ENCODE measurements at regions not wholly inside any gene's neighbourhood (a gene's known extent, or its start where the extent isn't known, plus 50 kb on each side); places are given as distances from the start of the nearest gene placed in this dataset.

GRCh38 chr12:115201966-115202365 is 518.0 kb upstream of the TBX3 start:
- no peak for TF ChIP-seq JUND (IDR thresholded peaks at IDR 0.05; ENCODE audit: low read depth)
- peak in 1 of 2 experiments; percentile 9 for DNase-seq (ENCODE audit: low read depth in 1 of 2, low spot score in 1 of 2)
- in situ Hi-C loops (cut with HindIII; ENCODE audit: low pct_unique_long_range_greater_than_20kb, low sequenced_read_pairs): no loop called here

DNA sequence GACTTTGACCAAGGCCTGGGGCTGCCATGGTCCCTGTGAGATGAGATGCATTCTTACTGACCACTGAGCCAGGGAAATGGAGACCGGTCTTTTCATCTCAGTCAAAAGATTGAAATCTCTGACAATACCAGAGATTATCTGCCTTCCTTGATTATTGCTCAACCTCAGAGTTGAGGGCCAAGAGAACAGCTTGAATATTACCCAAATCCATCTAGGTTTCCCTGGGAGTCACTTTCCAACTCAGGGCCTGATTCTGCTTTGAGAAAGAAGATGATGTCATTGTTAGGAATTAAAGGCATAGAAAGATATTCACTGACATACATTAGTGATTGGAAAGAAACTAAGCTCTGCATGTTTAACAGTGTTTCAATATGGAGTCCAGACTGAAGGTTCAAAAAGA is 515.9 kb upstream of the TBX3 start:
- DNase-seq (ENCODE audit: low read depth in 1 of 2, low spot score in 1 of 2): no peak
- TF ChIP-seq JUND (IDR thresholded peaks at IDR 0.05; ENCODE audit: low read depth): no peak
- in situ Hi-C loops (cut with HindIII; ENCODE audit: low pct_unique_long_range_greater_than_20kb, low sequenced_read_pairs): no loop called here

GRCh38 chr12:115194857-115195256 is 510.9 kb upstream of the TBX3 start:
- in situ Hi-C loops (cut with HindIII; ENCODE audit: low pct_unique_long_range_greater_than_20kb, low sequenced_read_pairs): no loop called here
- TF ChIP-seq JUND (IDR thresholded peaks at IDR 0.05; ENCODE audit: low read depth): no peak
- DNase-seq (ENCODE audit: low read depth in 1 of 2, low spot score in 1 of 2): no peak

DNA sequence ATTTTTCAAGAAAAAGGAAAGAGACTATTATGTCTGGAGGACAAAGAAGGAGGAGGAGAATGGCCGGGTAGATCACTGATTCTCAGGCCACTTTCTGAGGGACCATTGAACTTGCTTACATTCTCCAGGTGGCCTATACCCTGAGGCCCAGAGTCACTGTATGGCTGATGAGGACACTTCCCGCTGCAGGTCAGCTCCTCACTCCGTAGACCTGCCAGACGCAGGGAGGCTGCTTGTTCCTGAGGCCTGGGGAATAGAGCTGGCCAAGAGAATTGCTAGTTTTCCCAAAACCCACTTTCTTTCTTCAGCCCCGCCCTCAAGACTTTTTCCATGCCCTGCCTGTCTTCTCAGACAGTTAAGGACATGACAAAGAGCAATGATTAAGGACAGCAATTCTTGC is 510.5 kb upstream of the TBX3 start:
- in situ Hi-C loops (cut with HindIII; ENCODE audit: low pct_unique_long_range_greater_than_20kb, low sequenced_read_pairs): no loop called here
- no peak for DNase-seq (ENCODE audit: low read depth in 1 of 2, low spot score in 1 of 2)
- TF ChIP-seq JUND (IDR thresholded peaks at IDR 0.05; ENCODE audit: low read depth): no peak

- in situ Hi-C loops (cut with HindIII; ENCODE audit: low pct_unique_long_range_greater_than_20kb, low sequenced_read_pairs): no loop called here
- no peak for TF ChIP-seq JUND (IDR thresholded peaks at IDR 0.05; ENCODE audit: low read depth)
- DNase-seq (ENCODE audit: low read depth in 1 of 2, low spot score in 1 of 2): no peak
Measured at GRCh38 chr12:115191342-115191741, 507.4 kb upstream of the TBX3 start.

DNA sequence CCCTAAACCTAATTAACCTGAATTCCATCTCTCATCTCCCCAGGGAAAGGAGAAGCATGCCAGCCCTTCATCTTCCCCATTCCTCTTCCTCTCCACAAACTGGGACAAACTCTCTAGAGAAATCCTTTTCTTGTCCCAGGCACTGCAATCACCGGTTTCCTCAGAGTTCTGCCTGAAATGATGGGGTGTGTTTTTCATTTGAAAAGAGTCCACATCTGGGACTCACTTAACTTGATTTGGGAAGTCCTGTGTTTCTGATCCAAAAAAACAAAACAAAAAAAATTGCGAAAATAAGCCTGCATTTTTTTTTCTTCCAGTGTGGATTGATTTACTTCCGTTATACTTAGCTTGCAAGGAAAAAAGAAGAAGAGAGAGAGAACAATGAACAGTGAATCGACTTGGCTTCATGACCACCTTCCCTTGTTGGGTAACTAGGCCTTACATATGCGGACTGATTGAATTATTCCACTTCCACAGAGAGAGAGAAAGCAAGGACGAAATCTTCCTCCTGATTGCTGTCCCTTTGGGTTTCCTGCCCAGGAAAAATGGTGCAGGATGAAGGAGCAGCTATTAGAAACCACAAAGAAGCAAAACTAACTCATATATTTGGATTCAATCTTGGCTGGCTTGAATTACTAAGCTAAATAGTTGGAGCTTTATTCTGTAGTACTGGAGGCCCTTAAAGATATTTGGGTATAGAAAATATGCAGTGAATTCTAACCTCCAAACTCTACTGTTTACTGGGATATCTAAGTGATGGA is 506.2 kb upstream of the TBX3 start:
- DNase-seq (ENCODE audit: low read depth in 1 of 2, low spot score in 1 of 2): no peak
- in situ Hi-C loops (cut with HindIII; ENCODE audit: low pct_unique_long_range_greater_than_20kb, low sequenced_read_pairs): no loop called here
- TF ChIP-seq JUND (IDR thresholded peaks at IDR 0.05; ENCODE audit: low read depth): no peak

- DNase-seq (ENCODE audit: low read depth in 1 of 2, low spot score in 1 of 2): no peak
- in situ Hi-C loops (cut with HindIII; ENCODE audit: low pct_unique_long_range_greater_than_20kb, low sequenced_read_pairs): no loop called here
- no peak for TF ChIP-seq JUND (IDR thresholded peaks at IDR 0.05; ENCODE audit: low read depth)
Measured at GRCh38 chr12:115185506-115185905, 501.5 kb upstream of the TBX3 start.

GRCh38 chr12:115183752-115184151 is 499.8 kb upstream of the TBX3 start:
- TF ChIP-seq JUND (IDR thresholded peaks at IDR 0.05; ENCODE audit: low read depth): no peak
- DNase-seq (ENCODE audit: low read depth in 1 of 2, low spot score in 1 of 2): no peak
- in situ Hi-C loops (cut with HindIII; ENCODE audit: low pct_unique_long_range_greater_than_20kb, low sequenced_read_pairs): no loop called here

DNA sequence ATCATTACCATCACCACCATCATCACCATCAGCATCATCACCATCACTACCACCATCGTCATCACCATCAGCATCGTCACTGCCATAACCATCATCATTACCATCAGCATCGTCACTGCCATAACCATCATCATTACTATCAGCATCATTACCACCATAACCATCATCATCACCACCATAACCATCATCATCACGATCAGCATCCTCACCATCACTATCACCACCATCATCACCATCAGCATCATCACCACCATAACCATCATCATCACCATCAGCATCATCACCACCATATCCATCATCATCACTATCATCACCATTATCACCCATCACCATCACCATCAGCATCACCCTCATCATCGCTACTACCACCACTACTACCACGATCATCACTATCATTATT is 493.9 kb upstream of the TBX3 start:
- no peak for TF ChIP-seq JUND (IDR thresholded peaks at IDR 0.05; ENCODE audit: low read depth)
- in situ Hi-C loops (cut with HindIII; ENCODE audit: low pct_unique_long_range_greater_than_20kb, low sequenced_read_pairs): no loop called here
- DNase-seq (ENCODE audit: low read depth in 1 of 2, low spot score in 1 of 2): no peak

DNA sequence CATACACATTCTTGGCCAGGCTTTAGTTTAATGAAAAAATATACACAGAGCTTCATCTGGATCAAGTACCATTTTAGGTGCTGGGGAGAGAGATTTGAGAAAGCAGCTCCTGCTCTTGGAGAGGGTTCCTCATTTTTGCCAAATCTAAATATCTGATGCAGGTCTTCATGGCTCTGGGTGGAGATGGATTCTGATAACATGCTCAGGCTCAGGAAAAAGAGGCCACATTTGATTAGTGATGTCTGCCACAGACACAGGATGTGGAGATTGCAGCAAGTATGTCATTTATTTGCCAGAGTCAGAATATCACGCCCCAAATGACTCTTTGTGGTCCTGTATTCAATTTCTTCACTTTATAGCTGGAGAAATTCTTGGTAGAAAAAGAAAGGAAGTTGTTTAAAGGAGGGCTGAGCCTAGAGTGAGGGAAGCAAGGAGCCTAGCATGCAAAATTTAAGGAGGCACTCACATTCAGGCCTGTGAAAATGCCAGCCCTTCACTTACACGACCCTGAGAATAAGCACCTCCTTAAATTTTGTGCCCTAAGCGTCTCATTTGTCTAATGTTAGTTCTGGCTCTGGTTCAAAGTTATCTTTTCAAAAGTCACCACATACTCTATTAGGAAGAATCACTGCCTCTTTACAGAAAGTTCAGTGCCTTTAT is 492.9 kb upstream of the TBX3 start:
- DNase-seq (ENCODE audit: low read depth in 1 of 2, low spot score in 1 of 2): no peak
- no peak for TF ChIP-seq JUND (IDR thresholded peaks at IDR 0.05; ENCODE audit: low read depth)
- in situ Hi-C loops (cut with HindIII; ENCODE audit: low pct_unique_long_range_greater_than_20kb, low sequenced_read_pairs): no loop called here

GRCh38 chr12:115174920-115175319 is 490.9 kb upstream of the TBX3 start:
- TF ChIP-seq JUND (IDR thresholded peaks at IDR 0.05; ENCODE audit: low read depth): no peak
- in situ Hi-C loops (cut with HindIII; ENCODE audit: low pct_unique_long_range_greater_than_20kb, low sequenced_read_pairs): no loop called here
- DNase-seq (ENCODE audit: low read depth in 1 of 2, low spot score in 1 of 2): no peak

DNA sequence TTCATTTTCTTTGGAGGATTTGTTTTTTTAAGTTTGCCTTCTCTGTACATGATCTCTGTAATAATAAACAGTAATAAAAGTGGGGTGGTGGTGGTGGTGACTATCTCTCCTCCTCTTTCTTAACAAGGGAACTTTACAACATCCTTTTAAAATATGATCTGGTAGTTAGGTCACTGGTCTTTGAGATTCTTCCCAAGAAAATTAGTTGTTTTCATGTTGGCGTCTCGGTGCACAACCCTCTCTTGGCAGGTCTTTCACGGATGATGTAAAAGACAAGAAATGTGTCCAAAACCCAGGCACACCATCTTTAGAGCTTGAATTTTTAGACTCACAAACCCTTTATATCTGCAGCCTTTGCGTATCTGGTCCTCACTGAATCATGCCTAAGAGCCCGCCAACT is 488.5 kb upstream of the TBX3 start:
- in situ Hi-C loops (cut with HindIII; ENCODE audit: low pct_unique_long_range_greater_than_20kb, low sequenced_read_pairs): no loop called here
- DNase-seq (ENCODE audit: low read depth in 1 of 2, low spot score in 1 of 2): no peak
- TF ChIP-seq JUND (IDR thresholded peaks at IDR 0.05; ENCODE audit: low read depth): no peak

DNA sequence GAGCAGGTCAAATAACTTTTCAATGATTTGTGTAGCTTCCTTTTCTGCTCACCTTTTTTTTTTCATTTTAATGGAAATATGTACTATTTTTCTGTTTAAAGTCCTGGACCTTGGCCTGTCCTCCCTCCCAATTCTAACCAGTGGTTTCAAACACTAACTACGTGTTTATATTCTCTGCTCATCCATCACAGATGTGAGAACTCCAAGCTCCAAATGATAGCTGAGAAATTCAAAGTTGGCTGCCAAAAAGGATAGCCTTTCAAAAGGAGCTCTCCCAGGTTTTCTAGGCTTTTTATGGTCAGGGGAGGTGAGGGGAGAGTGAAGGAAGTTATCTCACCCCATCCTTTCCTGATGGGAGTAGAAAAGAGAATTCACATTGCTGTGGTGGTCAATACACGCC is 486.0 kb upstream of the TBX3 start:
- in situ Hi-C loops (cut with HindIII; ENCODE audit: low pct_unique_long_range_greater_than_20kb, low sequenced_read_pairs): no loop called here

More for the DNA sequence above, 486.0 kb upstream of the TBX3 start:
- no peak for DNase-seq (ENCODE audit: low read depth in 1 of 2, low spot score in 1 of 2)
- no peak for TF ChIP-seq JUND (IDR thresholded peaks at IDR 0.05; ENCODE audit: low read depth)
